GM12874 (cell line): ENCODE measurements at regions not wholly inside any gene's neighbourhood (a gene's known extent, or its start where the extent isn't known, plus 50 kb on each side); places are given as distances from the start of the nearest gene placed in this dataset.

Experiments
- TF ChIP-seq, protein P1 (sequence below): IDR thresholded peaks from 2 replicates; pipeline ENCODE4 v1.5.1; 2011; ENCODE audit warnings: low read depth, mild to moderate bottlenecking, control low read depth, low read length, moderate library complexity; ENCODE audit not compliant: insufficient read depth

DNA sequence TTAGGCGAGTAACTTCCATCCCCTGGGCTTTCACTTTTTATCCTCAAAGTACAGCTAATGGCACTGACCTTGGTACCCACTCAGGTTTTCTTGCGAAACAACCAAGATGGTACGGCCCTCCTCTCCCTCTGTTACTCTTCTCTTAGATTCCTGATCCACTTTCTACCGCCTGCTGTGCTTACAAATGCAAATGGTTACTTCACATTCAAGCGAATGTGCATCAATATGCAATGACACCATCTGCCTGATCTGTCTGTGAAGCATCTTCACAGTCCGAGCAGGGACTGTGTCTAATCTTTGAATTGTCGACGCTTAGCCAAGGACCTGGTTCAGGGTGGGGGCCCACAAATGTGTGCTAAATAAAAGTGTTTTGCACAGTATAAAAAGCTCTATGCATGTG, 112.2 kb downstream of the TRIB2 start:
- TF ChIP-seq, protein P1, sequence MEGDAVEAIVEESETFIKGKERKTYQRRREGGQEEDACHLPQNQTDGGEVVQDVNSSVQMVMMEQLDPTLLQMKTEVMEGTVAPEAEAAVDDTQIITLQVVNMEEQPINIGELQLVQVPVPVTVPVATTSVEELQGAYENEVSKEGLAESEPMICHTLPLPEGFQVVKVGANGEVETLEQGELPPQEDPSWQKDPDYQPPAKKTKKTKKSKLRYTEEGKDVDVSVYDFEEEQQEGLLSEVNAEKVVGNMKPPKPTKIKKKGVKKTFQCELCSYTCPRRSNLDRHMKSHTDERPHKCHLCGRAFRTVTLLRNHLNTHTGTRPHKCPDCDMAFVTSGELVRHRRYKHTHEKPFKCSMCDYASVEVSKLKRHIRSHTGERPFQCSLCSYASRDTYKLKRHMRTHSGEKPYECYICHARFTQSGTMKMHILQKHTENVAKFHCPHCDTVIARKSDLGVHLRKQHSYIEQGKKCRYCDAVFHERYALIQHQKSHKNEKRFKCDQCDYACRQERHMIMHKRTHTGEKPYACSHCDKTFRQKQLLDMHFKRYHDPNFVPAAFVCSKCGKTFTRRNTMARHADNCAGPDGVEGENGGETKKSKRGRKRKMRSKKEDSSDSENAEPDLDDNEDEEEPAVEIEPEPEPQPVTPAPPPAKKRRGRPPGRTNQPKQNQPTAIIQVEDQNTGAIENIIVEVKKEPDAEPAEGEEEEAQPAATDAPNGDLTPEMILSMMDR = no peak

DNA sequence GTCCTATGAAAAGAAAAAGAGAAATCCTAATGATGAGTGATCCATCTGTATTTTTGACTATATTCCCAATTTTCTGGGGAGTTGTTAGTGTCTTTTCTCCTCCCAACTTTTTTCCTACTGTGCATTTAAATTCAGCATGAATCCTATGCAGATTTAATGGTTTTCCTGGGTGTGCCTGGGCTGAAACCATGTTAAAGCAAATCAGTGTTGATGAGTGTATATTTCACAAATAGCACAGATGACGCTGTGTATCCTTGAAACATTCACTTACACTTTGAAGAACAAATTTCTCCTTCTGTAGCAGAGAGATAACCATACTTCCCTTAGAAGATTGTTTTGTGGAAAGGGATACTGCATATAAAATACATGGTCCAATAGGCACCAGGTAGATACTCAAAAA, 114.3 kb downstream of the TRIB2 start:
- TF ChIP-seq, protein P1 = no peak

DNA sequence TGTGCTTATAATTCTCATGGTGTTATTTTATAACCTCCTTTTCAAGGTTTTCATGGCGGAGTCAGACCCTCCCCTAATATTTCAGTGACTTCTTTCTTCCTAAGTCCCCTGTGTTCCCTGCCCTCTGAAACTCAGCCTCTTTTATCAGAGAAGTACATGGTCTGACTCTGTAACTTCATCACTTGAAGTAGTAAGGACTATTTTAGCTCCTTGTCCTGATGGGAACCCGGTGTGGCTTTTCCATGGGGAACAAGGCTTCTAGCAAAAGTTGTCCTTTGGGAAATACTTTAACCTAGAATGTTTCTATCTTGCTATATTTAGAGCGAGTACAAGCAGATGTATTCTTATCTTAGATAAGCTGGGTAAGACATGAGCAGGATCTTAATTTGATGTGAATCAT, 117.5 kb downstream of the TRIB2 start:
- TF ChIP-seq, protein P1 = no peak

DNA sequence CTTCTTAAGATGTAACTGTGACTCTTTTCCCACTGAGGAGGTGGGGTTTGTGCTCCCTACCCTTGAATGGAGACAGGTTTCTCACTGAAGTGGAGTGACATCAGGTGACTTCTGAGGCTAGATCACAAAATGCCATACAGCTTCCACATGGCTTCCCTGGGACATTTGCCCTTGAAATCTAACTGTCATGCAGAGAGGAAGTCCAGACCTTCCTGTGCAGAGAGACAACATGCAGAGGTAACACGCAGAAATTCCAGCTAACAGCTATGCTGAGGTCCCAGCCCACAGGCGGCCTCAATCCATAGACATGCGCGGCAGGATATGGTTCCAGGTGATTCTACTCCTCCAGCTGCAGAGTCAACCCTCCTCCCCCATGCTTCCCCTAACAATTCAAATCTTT, 119.0 kb downstream of the TRIB2 start:
- TF ChIP-seq, protein P1 = no peak

DNA sequence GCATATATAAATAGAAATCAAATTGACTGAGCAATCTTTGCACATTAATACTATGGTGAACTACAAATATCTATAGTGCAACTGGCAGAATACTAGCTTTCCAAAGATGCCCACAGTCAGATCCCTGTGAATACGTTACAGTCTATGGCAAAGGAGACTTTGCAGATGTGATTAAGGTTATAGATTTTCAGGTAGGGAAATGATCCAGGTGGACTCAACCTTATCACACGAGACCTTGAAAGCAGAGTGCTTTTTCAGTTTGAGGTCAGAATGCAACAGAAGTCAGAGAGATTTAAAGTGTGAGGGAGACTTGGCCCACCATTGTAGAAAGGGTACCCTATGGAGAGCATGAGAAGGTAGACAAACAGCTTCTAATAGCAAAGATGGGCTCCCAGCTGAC, 122.6 kb downstream of the TRIB2 start:
- TF ChIP-seq, protein P1 = no peak

DNA sequence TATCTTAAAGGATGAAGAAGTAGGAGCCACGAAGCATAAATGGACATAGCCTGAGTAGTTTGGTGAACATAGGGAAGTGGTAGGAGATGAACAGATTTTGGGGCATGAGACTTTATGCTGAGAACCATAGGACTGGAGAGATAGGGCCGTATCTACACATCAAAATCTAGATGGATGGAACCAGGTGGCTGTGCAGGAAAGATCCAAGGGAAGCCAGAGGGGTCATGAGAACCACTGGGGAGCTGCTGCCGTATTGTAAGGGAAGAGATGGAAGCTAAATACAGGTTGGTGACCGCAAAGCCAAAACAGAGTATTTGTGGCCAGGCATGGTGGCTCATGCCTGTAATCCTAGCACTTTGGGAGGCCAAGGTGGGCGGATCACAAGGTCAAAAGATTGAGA, 124.3 kb downstream of the TRIB2 start:
- TF ChIP-seq, protein P1 = no peak

DNA sequence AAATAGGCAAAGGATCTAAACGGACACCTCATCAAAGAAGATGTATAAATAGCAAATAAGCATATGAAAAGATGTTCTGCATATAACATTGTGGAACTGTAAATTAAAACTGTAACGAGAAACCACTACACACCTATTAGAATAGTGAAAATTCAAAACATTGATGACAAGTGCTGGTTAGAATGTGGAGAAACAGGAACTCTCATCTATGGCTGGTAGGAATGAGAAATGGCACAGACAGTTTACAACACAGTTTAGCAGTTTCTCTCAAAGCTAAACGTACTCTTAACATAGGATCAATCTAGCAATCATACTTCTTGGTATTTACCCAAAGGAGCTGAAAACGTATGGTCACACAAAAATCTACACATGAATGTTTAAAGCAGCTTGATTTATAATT, 126.2 kb downstream of the TRIB2 start:
- TF ChIP-seq, protein P1 = no peak

DNA sequence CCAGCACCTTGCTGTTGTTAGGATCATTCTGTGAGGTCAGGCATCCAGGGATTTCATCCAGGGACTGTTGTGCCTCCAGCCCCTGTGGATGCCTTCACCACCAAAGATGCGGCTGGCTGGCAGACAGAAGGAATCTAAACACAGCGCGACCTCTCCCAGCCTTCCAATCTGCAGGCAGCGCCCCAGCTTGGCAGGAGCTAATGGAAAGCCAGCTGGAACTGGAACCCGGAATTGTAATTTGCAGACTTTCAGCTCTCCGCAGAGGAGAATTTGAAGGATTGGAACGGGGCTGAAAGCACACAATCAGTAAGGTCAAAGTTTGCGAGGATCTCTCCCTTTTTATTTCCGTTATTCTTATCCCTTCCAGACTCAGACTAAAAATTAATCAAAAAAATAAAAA, 127.8 kb downstream of the TRIB2 start:
- TF ChIP-seq, protein P1 = no peak
